ENCODE measurements at regions not wholly inside any gene's neighbourhood (a gene's known extent, or its start where the extent isn't known, plus 50 kb on each side); places are given as distances from the start of the nearest gene placed in this dataset.

- TF ChIP-seq CREB1 (CRISPR knock-in tag; IDR thresholded peaks at IDR 0.05; ENCODE audit: low read depth): no peak
- no peak for TF ChIP-seq EZH2 (IDR thresholded peaks at IDR 0.05; ENCODE audit: low read depth, unreplicated experiment)
Observed at GRCh38 chr7:142593106-142593505, 156.2 kb upstream of the PRSS1 start.

All from GM23338 (cell line).